C4-2B (cell line): ENCODE measurements at regions not wholly inside any gene's neighbourhood (a gene's known extent, or its start where the extent isn't known, plus 50 kb on each side); places are given as distances from the start of the nearest gene placed in this dataset.
"Not testable (repeated sequence)": the region's sequence is repeated elsewhere in the genome, so short reads cannot be mapped to it uniquely, and the experiment has no call there.

Experiments
- H3K27ac ChIP-seq: fragments of 450-650 bp; 2 replicates; pipeline ENCODE4 v1.5.1; 2017
- ZFX ChIP-seq: fragments of 450-650 bp; IDR thresholded peaks from 2 replicates; pipeline ENCODE4 v1.6.1; 2017
- TF ChIP-seq, protein P1 (sequence below): fragments of 450-650 bp; conservative IDR thresholded peaks from 2 replicates; pipeline ENCODE4 v1.5.1; 2017; ENCODE audit warnings: mild to moderate bottlenecking

DNA sequence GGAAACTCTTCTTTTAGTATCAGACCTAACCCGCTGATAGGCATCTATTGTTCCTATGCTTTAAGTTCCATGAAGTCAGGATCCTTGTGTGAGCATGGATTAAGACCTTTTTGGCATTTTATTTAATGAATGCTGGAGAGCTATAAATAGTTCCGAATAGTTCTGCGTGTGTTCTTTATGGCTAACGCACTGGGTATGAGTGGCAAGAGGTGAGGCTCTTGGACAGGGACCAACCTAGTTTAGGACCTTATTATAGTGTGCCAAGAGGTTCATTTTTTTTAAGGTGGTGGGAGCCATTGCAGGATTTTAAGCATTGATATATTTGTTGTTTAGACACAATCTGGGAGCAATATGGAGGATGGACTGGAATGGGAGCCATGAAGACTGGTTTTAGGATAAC, 71.8 kb downstream of the KPNA2 start:
- H3K27ac ChIP-seq: no peak overlapping the region
- TF ChIP-seq, protein P1, sequence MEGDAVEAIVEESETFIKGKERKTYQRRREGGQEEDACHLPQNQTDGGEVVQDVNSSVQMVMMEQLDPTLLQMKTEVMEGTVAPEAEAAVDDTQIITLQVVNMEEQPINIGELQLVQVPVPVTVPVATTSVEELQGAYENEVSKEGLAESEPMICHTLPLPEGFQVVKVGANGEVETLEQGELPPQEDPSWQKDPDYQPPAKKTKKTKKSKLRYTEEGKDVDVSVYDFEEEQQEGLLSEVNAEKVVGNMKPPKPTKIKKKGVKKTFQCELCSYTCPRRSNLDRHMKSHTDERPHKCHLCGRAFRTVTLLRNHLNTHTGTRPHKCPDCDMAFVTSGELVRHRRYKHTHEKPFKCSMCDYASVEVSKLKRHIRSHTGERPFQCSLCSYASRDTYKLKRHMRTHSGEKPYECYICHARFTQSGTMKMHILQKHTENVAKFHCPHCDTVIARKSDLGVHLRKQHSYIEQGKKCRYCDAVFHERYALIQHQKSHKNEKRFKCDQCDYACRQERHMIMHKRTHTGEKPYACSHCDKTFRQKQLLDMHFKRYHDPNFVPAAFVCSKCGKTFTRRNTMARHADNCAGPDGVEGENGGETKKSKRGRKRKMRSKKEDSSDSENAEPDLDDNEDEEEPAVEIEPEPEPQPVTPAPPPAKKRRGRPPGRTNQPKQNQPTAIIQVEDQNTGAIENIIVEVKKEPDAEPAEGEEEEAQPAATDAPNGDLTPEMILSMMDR: no peak
- TF ChIP-seq ZFX: no peak

DNA sequence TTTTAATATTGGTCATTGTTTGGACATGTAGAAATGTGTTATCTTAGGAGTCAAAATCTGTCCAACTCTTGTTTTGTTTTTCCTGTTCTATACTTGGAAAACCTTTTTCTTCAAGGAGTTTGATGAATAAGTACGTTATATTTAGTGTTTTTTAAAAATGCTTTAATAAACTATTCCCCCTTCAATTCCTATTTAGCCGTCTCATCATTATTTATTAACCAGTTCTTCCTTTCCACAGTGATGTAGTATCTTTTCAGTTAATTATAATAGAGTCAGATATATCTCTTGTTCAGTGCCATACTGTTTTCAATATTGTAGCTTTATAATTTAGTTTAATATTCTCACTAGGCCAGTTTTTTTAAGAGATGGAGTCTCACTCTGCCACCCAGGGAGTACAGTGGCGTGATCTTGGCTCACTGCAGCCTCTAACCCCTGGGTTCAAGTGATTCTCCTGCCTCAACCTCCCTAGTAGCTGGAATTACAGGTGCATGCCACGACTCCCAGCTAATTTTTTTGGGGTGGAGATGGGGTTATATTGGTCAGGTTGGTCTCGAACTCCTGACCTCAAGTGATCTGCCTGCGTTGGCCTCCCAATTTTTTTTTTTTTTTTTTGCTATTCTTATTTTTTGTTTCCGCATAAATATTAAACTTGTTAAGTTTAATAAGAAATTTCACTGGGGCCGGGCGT, 72.9 kb downstream of the KPNA2 start:
- no peak overlapping the region for H3K27ac ChIP-seq
- no peak for TF ChIP-seq ZFX
- TF ChIP-seq, protein P1: no peak

- not testable (repeated sequence) for H3K27ac ChIP-seq
Observed at GRCh38 chr17:68109404-68109803, 73.9 kb downstream of the KPNA2 start.

DNA sequence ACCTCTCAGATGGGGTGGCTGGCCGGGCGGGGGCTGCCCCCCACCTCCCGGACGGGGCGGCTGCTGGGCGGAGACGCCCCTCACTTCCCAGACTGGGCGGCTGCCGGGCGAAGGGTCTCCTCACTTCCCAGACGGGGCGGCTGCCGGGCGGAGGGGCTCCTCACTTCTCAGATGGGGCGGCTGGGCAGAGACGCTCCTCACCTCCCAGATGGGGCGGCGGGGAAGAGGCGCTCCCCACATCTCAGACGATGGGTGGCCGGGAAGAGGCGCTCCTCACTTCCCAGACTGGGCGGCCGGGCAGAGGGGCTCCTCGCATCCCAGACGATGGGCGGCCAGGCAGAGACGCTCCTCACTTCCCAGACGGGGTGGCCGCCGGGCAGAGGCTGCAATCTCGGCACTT, 80.7 kb downstream of the KPNA2 start:
- H3K27ac ChIP-seq: not testable (repeated sequence)

DNA sequence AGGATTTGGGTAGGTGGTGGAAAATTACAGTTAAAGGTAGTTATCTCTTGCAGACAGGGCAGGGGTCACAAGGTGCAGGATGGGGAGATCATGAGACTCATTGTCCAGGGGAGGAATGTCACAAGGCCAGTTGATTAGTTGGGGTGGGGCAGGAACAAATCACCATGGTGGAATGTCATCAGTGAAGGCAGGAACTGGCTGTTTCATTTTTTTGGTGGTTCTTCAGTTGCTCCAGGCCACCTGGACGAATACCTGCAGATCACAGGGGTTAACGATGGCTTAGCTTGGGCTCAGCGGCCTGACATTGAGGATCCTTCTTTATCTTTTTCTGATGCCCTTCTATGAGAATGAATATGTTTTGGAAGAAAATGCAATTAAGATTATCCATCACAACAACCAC, 87.1 kb downstream of the KPNA2 start:
- TF ChIP-seq, protein P1: no peak
- TF ChIP-seq ZFX: no peak
- H3K27ac ChIP-seq: no peak overlapping the region

GRCh38 chr17:68125111-68125870, 89.8 kb downstream of the KPNA2 start:
- TF ChIP-seq, protein P1: no peak
- TF ChIP-seq ZFX: no peak
- H3K27ac ChIP-seq: no peak overlapping the region

- TF ChIP-seq, protein P1: no peak
- no peak for TF ChIP-seq ZFX
- H3K27ac ChIP-seq: no peak overlapping the region
Observed at GRCh38 chr17:68127914-68128313, 92.4 kb downstream of the KPNA2 start.

- no peak overlapping the region for H3K27ac ChIP-seq
- TF ChIP-seq ZFX: no peak
- TF ChIP-seq, protein P1: no peak
Observed at GRCh38 chr17:68131456-68131855, 95.9 kb downstream of the KPNA2 start.
